HCT116 (cell line): ENCODE measurements at regions not wholly inside any gene's neighbourhood (a gene's known extent, or its start where the extent isn't known, plus 50 kb on each side); places are given as distances from the start of the nearest gene placed in this dataset.

Source experiments
- CEBPB ChIP-seq: IDR thresholded peaks from 2 replicates; pipeline ENCODE4 v1.6.1; 2012; ENCODE audit warnings: low read depth
- TF ChIP-seq, protein P1 (sequence below), 3 experiments: fragments of 200-600 bp in 1 of 3; sonication (generic) in 1 of 3; IDR thresholded peaks in 2 of 3; conservative IDR thresholded peaks in 1 of 3; 2 replicates each; pipeline ENCODE4 v1.5.1; 2012 to 2017; ENCODE audit warnings: low read depth in 2 of 3, low read length in 2 of 3, antibody characterized with exemption in 1 of 3, borderline replicate concordance in 1 of 3, control low read depth in 1 of 3, mild to moderate bottlenecking in 1 of 3, mixed read lengths in 1 of 3, mixed run types in 1 of 3, moderate library complexity in 1 of 3; ENCODE audit not compliant: insufficient read depth in 1 of 3

GRCh38 chr3:182711853-182712252 lies 81.5 kb upstream of the ATP11B start:
- TF ChIP-seq, protein P1, sequence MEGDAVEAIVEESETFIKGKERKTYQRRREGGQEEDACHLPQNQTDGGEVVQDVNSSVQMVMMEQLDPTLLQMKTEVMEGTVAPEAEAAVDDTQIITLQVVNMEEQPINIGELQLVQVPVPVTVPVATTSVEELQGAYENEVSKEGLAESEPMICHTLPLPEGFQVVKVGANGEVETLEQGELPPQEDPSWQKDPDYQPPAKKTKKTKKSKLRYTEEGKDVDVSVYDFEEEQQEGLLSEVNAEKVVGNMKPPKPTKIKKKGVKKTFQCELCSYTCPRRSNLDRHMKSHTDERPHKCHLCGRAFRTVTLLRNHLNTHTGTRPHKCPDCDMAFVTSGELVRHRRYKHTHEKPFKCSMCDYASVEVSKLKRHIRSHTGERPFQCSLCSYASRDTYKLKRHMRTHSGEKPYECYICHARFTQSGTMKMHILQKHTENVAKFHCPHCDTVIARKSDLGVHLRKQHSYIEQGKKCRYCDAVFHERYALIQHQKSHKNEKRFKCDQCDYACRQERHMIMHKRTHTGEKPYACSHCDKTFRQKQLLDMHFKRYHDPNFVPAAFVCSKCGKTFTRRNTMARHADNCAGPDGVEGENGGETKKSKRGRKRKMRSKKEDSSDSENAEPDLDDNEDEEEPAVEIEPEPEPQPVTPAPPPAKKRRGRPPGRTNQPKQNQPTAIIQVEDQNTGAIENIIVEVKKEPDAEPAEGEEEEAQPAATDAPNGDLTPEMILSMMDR (IDR thresholded peaks at IDR 0.05 in 2 of 3, conservative IDR thresholded peaks at IDR 0.05 in 1 of 3; ENCODE audit: borderline replicate concordance in 1 of 3, insufficient read depth in 1 of 3, low read depth in 2 of 3, low read length in 2 of 3): no peak
- TF ChIP-seq CEBPB: no peak
